B cell (primary cell): ENCODE measurements at regions not wholly inside any gene's neighbourhood (a gene's known extent, or its start where the extent isn't known, plus 50 kb on each side); places are given as distances from the start of the nearest gene placed in this dataset.

Experiments used
- EZH2 ChIP-seq: IDR thresholded peaks from 2 replicates; pipeline ENCODE4 v1.6.1; 2012; ENCODE audit warnings: borderline replicate concordance, low read depth, mild to moderate bottlenecking, moderate library complexity, low read length; ENCODE audit not compliant: insufficient read depth, poor library complexity, severe bottlenecking
- TF ChIP-seq, protein P1 (sequence below): fragments of 200-600 bp; IDR thresholded peaks from one replicate; pipeline ENCODE4 v1.8.0; 2022; ENCODE audit warnings: antibody characterized with exemption, mild to moderate bottlenecking

DNA sequence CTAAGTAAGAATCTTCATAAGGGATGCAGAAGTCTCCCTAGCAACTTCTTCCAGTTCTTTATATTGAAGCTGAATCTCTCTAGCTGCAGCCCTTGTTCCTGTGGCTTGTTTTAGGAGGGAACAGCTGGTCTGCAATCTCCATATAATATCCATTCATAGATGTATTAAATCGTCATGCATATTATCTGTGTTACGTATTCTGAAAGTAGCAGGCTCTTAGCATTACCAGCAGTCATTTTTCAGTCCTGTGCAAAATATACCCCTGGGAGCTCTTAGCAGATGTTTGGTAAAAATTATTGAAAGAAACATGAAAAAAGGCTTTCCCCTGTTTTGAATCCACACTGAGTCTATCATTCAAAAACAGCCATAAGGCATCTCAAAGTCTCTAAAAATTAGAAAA, 385.3 kb downstream of the IRS1 start:
- no peak for TF ChIP-seq EZH2
- TF ChIP-seq, protein P1, sequence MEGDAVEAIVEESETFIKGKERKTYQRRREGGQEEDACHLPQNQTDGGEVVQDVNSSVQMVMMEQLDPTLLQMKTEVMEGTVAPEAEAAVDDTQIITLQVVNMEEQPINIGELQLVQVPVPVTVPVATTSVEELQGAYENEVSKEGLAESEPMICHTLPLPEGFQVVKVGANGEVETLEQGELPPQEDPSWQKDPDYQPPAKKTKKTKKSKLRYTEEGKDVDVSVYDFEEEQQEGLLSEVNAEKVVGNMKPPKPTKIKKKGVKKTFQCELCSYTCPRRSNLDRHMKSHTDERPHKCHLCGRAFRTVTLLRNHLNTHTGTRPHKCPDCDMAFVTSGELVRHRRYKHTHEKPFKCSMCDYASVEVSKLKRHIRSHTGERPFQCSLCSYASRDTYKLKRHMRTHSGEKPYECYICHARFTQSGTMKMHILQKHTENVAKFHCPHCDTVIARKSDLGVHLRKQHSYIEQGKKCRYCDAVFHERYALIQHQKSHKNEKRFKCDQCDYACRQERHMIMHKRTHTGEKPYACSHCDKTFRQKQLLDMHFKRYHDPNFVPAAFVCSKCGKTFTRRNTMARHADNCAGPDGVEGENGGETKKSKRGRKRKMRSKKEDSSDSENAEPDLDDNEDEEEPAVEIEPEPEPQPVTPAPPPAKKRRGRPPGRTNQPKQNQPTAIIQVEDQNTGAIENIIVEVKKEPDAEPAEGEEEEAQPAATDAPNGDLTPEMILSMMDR, result no peak
